ENCODE measurements at regions not wholly inside any gene's neighbourhood (a gene's known extent, or its start where the extent isn't known, plus 50 kb on each side); places are given as distances from the start of the nearest gene placed in this dataset.

- no peak overlapping the region for H2BK15ac ChIP-seq (ENCODE audit: low read depth, low read length)
- H3K4me2 ChIP-seq (ENCODE audit: insufficient read depth, insufficient read length, low read length) = no peak overlapping the region
- DNase-seq = no peak
- H3K14ac ChIP-seq (ENCODE audit: insufficient read depth, low read length) = no peak overlapping the region
- H3K9ac ChIP-seq (ENCODE audit: extremely low read depth, insufficient read length, low read length) = no peak overlapping the region
- H2AK5ac ChIP-seq (ENCODE audit: insufficient read length, low read length) = no peak overlapping the region
- H3K4me1 ChIP-seq (ENCODE audit: insufficient read depth, low read length) = no peaks in the 10 kb centered on the region
- no peaks in the 10 kb centered on the region for H3K23me2 ChIP-seq (ENCODE audit: insufficient read length, low read depth, low read length, poor library complexity, severe bottlenecking)
- H3K18ac ChIP-seq (ENCODE audit: insufficient read length, low read depth, low read length) = no peak overlapping the region
- Mint-ChIP-seq H3K4me3 (no peak overlapping the region), H3K27ac (no peak overlapping the region), H3K9me3 (no peaks in the 10 kb centered on the region), H3K4me1 (peaks cover 0 to 11% of the 10 kb centered on the region in 2 experiments; a peak in 2 of 4 replicates), H3K36me3 (ENCODE audit: insufficient read depth in 1 of 3, low read depth in 3 of 3) (no peaks in the 10 kb centered on the region), H3K27me3 (ENCODE audit: low read depth) (no peaks in the 10 kb centered on the region)
- no peaks in the 10 kb centered on the region for H3K79me2 ChIP-seq (ENCODE audit: insufficient read depth, low read length)
- WGBS (ENCODE audit: extremely low coverage, insufficient read length, low lambda C conversion rate) = no CpG with 5 or more reads among the region's 1 CpG
- no peak overlapping the region for H4K5ac ChIP-seq (ENCODE audit: insufficient read length, low read depth, low read length)
- no peak overlapping the region for H4K8ac ChIP-seq (replicated peaks; ENCODE audit: insufficient read length, low read depth, low read length)
- H2BK5ac ChIP-seq (ENCODE audit: insufficient read length, low read length) = no peak overlapping the region
- no peak overlapping the region for H3K23ac ChIP-seq (ENCODE audit: insufficient read length, low read depth, low read length)
- H3K56ac ChIP-seq (ENCODE audit: insufficient read length, low read depth, low read length) = no peak overlapping the region
- H3K79me1 ChIP-seq (ENCODE audit: insufficient read depth, low read depth, low read length, poor library complexity, severe bottlenecking) = no peaks in the 10 kb centered on the region
- no peak overlapping the region for H2BK20ac ChIP-seq (ENCODE audit: low read depth, low read length, poor library complexity, severe bottlenecking)
- no peak overlapping the region for H2BK120ac ChIP-seq (ENCODE audit: low read depth, low read length, poor library complexity, severe bottlenecking)
- no peak for TF ChIP-seq CTCF (conservative IDR thresholded peaks at IDR 0.05)
- H4K91ac ChIP-seq (ENCODE audit: insufficient read length, low read depth, low read length) = no peak overlapping the region
- H3K27ac ChIP-seq (ENCODE audit: insufficient read length, low read depth, low read length) = no peak overlapping the region
- no peak overlapping the region for H2BK12ac ChIP-seq (ENCODE audit: insufficient read length, low read depth, low read length)
- H3K27me3 ChIP-seq (ENCODE audit: insufficient read depth, low read length) = no peaks in the 10 kb centered on the region
- no peak overlapping the region for H3T11ph ChIP-seq (ENCODE audit: low read length)
- no peak overlapping the region for H2AFZ ChIP-seq (ENCODE audit: low read length)
- no peak overlapping the region for H3K4ac ChIP-seq (ENCODE audit: low read depth, low read length)
- no peaks in the 10 kb centered on the region for H3K9me3 ChIP-seq (ENCODE audit: control insufficient read depth, low read depth, low read length)
- H4K20me1 ChIP-seq (ENCODE audit: control insufficient read depth, insufficient read depth, insufficient read length) = no peaks in the 10 kb centered on the region
Measured at GRCh38 chr18:51943281-51943680, 396.7 kb upstream of the DCC start.
